ENCODE measurements at regions not wholly inside any gene's neighbourhood (a gene's known extent, or its start where the extent isn't known, plus 50 kb on each side); places are given as distances from the start of the nearest gene placed in this dataset.

DNA sequence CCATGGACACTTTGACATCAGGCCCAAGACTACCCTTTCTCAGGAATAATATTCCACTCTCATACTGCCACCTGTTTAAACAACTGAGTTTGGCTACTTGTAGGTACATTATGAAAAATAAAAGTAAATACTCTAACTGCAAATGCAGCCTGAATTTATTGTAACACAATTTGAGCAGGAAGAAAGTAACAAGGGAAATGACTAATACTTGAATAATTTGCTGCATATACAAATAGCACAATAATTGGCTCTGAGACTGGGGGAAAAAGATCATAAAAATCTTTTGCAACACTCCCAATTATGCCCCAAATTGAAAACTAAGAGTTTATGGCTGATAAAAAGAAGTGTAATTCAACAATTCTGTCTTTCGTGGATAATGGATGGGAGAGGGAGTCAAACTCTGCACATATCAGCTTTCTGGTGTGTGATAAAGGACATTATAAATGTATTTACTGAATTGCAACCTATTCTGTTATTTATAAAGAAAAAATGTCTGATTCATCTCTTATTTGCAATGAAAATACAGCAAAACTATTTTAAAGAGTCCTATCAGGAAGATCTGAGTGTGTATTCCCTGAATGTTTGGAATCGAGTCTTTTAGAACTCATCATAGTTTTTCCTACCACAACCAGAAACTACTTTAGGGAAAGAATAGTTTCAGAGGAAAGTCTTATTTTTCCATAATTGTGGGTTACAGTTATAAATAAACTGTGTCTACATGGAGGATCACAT is 359.0 kb downstream of the JRKL start:
- TF ChIP-seq, protein P1, sequence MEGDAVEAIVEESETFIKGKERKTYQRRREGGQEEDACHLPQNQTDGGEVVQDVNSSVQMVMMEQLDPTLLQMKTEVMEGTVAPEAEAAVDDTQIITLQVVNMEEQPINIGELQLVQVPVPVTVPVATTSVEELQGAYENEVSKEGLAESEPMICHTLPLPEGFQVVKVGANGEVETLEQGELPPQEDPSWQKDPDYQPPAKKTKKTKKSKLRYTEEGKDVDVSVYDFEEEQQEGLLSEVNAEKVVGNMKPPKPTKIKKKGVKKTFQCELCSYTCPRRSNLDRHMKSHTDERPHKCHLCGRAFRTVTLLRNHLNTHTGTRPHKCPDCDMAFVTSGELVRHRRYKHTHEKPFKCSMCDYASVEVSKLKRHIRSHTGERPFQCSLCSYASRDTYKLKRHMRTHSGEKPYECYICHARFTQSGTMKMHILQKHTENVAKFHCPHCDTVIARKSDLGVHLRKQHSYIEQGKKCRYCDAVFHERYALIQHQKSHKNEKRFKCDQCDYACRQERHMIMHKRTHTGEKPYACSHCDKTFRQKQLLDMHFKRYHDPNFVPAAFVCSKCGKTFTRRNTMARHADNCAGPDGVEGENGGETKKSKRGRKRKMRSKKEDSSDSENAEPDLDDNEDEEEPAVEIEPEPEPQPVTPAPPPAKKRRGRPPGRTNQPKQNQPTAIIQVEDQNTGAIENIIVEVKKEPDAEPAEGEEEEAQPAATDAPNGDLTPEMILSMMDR (IDR thresholded peaks at IDR 0.05), result no peak
- TF ChIP-seq EZH2 (IDR thresholded peaks at IDR 0.05) (no peak), EZH2phosphoT487 (IDR thresholded peaks at IDR 0.05) (no peak)
